ENCODE measurements at regions not wholly inside any gene's neighbourhood (a gene's known extent, or its start where the extent isn't known, plus 50 kb on each side); places are given as distances from the start of the nearest gene placed in this dataset.
"Not testable (repeated sequence)": the region's sequence is repeated elsewhere in the genome, so short reads cannot be mapped to it uniquely, and the experiment has no call there.

DNA sequence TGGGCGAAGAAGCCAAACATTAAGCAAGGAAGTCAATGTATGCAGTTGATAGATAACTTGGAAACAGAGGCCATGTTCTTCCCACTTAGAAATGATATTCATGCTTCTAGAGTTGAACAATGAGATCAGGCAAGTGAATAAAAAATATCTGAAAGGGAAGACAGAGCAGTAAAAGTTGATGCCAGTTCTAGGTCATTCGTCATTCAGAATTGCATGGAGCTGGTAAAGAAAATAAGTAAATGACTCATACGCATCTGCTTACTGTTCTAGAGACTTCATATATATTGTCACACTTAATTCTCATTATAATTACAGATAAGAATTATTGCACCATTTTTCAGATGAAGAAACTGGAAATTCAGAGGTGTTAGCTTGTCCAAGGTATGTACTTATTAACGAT is 158.9 kb upstream of the FERD3L start:
- no peak for DNase-seq (ENCODE audit: low spot score)

DNA sequence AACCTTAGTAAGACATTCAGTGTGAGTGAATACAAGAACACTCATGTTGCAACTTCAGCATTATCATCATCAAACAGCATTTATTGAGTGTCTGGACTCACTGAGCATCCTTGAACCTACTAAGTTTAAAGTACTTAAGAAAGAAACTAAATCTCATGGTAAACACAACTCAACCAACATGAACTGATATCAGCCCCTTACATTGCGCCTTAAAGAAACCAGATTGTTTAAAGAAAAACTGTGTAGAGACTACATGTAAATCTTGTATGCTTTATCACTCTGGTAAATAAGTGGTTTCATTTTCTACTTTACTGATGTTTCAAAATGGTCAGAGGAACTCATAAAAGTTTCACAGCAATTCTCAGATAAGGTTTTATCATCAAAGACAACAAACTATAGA is 157.5 kb upstream of the FERD3L start:
- peak; percentile 39 for DNase-seq (ENCODE audit: low spot score)

DNA sequence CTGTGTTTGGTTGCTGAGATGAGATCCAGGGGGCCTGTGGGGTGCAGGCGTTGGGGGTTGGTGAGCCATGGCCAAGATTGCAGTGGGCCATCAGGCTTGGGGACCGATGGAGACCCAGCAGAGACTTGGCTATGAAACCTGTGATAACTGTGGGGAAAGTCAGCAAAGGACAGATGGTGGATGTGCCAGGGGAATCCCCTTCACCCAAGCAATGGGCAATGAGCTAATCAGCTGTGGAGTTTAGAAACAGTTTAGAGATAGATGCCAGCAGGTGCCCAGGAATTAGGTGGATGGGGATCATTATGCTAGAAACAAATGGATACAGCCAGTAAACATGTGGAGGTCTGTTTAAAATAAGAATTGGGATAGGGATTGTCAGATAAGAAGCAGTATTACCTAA is 151.4 kb upstream of the FERD3L start:
- DNase-seq (ENCODE audit: low spot score): no peak

DNA sequence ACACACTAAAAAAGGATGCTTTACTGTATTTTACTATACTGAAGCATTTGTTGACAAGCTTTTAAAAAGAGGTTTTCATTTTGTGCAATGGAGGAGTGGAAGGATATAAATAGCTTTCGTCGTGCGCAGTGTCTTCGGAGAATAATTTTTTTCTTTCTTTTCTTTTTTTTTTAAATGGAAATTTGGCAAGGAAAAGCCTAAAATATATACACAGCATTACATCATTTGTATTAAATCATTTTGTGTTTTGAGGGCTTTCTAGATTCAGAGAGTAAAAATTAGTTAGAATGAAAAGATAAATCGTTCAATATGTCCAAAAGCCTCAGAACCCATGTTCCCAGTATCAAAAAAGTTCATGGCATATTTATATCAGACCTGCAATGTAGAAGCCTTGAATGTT is 150.2 kb upstream of the FERD3L start:
- no peak for DNase-seq (ENCODE audit: low spot score)

DNA sequence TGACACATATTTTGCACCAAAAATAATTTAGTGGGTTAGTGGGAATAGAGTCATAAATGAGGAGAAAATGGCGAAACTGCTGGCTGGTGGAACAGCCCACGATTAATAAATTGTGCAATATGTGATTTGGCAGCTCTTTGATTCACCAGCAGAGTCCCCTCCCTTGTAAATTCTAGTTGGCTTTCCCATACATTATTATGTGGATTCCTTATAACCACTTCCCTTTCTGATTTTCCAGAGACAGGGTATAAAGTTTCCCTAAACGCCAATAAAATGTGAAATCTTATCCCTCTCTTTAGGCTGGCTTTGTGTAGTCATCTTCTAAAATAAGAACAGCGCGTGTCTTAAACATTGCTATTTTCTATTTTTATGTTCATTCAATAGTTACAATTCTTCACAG is 149.4 kb upstream of the FERD3L start:
- peak; percentile 79 for DNase-seq (ENCODE audit: low spot score)

DNA sequence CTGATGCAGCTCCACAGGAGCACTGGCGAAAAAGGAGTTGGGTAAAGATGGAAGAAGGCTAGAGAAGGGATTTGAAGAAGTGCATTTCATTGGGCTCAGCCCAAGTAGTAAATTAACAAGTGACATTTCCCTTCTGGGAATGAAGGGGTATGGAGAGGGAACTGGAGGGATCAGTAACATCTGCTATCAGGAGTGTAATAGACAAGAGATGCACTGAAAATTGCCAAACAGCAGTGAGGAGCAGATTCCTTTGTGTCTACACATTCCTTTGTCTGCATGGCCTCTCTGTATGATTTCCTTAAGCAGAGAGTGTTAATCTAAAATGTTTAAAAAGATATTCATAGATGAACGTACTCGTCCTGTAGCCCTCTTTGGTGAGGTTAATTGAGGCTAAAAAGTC is 148.2 kb upstream of the FERD3L start:
- no peak for DNase-seq (ENCODE audit: low spot score)

DNA sequence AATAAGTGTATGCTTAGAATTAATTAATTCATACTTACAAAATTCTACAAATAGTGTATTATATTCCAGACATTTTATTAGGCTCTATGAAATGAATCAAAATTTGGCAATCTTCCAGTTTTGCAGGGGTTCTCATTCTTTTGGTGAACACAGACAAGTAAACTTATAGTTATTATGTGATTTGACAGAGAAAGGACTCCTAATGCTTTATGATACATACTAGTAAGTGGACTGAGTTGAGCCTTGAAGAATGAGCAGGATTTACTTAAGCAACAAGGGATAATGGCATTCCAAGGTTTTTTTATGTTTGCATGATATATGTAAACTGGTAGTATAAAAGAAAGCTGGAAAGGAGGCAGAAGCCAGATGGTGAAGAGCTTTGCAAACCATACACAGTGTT is 145.7 kb upstream of the FERD3L start:
- peak; percentile 20 for DNase-seq (ENCODE audit: low spot score)

DNA sequence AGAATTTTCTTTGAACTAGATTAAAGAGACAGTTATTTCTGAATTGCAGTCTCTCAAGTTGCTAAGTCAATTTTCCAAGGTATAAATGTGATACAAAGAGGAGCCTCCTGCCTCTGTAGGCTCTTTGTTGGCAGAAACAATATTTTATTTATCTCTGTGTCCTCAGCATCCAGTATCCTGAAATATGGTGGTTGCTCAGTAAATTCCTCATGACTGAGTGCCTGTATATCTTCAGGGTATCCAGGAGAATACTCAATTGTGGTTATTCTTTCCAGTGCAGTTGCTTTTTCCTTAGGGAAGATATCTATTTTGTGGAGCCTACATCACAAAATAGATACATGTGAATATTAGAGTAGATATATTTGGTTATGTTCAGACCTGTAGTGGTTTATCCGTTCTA is 144.8 kb upstream of the FERD3L start:
- no peak for DNase-seq (ENCODE audit: low spot score)

DNA sequence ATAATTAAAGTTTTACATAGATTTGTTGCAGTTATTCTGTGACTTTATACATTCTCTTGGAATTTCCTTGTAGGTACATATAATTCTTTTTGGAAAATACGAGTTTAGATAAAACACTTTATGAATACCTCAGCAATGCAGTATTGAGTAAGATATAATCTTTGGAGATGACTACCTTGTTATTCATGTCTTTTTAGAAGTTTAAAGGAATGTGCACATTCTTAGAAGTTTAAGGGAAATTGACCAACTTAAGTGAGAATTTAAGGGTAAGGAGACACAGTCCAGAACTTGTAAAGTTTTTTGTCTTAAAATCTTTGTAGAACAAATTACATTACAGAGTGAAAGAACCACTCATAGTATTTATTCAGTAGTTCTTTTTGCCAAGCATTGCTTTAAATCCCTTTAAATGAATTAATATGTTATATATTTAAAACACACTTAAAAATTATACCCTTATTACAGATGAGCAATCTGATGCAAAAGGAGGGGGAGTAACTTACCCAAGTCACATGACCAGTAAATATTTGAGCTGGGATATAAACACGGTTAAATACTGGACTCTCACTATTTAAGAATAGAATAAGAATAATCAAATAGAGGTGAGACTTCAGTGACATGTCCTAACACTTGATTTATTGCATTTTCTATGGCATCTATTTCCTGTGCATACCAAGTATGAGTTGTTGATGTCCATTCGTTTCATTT is 139.5 kb upstream of the FERD3L start:
- peak; percentile 35 for DNase-seq (ENCODE audit: low spot score)

DNA sequence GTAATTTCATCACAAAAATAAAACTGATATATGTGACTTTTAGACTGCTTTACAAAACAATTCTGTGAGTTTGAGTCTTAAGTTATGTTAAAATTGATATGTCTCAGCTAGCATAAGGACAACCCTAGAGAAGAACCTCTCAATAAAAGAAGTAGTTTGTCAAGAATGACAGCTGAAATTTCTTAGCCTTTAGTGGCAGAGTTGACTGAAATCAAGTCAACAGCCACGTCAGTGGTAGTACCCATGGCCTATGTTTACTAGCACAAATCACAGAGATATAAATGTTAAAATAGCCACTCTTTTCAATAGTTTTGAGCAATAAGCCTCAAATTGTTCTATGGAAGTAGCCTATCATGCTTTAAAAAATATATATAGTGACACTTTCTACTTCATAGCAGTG is 138.9 kb upstream of the FERD3L start:
- DNase-seq (ENCODE audit: low spot score): no peak

DNA sequence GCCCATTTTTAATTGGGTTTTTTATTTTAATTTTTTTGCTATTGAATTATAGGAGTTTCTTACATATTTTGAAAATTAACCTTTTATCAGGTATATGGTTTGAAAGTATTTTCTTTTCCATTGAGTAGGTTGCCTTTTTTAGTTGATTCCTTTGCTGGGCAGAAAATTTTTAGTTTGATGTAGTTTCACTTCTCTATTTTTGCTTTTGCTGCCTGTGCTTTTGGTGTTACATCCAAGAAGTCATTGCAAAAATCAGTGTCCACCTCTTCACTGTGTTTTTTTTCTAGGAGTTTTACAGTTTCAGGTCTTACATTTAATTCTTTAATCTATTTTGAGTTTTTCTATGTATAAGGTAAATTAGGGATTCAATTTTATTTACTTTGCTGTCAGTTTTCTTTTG is 129.8 kb upstream of the FERD3L start:
- no peak for DNase-seq (ENCODE audit: low spot score)

DNA sequence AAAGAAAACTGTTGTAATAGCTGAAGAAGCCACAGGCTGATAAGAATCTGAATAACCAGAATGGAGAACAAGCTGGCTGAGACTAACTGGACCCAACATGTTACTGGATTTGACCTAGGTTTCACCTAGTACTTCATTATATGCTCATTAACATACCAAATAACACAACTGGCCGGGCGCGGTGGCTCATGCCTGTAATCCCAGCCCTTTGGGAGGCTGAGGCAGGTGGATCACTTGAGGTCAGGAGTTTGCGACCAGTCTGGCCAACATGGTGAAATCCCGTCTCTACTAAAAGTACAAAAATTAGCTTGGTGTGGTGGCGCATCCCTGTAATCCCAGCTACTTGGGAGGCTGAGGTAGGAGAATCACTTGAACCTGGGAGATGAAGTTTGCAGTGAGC is 127.1 kb upstream of the FERD3L start:
- DNase-seq (ENCODE audit: low spot score): not testable (repeated sequence)

DNA sequence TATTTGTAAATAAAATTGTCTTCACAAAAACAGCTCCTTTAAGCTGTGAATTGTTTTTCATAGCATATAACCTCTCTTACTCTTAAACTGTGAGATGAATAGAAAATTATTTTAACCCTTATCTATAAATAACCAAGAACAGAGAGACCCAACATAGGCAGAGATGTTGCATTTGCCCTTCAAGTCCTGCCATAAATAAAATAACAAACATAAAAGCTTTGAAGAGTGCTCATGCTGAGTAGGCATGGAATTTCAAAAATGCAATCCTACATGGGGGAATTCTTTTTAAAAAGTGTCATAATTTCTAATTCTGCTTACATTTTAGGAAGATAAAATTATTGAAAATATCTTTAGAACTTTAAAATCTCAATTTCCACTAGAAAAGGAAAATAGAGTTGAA is 124.1 kb upstream of the FERD3L start:
- no peak for DNase-seq (ENCODE audit: low spot score)

DNA sequence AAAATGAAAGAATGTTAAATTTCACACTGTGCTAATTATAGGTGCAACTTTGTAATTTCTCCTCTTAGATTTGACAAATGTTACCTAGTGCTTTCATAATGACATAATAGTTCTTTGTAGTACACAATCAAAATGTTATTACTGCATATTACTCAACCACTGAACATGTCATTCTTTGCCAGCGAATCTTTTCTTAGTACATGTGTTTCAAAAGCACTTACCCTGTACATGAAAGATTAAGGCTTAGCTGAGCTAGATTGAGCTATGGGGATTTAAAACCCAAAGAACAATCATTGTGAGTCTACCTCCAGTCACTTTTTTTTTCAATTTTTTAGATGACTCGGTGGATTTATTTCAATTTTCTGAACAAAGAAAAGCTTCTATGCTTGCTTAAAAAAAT is 123.5 kb upstream of the FERD3L start:
- no peak for DNase-seq (ENCODE audit: low spot score)

DNA sequence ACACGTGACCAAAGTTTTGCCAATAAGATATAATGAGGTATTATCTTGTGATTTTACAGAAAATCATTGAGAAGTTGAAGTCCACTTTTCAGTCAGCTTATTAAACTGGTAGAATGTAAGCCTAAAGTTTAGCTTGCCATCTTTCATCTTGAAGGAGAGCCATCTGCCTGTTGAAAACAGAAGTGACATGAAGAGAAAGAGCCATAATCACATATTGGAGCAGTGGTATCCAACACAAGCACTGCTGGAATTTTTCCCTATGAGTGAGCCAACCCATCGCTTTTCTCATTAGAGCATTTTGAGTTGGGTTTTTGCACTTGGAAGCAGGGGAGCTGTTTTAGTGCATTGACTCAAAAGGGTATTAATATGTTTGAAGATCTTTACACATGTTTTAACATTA is 117.6 kb upstream of the FERD3L start:
- DNase-seq (ENCODE audit: low spot score): no peak

DNA sequence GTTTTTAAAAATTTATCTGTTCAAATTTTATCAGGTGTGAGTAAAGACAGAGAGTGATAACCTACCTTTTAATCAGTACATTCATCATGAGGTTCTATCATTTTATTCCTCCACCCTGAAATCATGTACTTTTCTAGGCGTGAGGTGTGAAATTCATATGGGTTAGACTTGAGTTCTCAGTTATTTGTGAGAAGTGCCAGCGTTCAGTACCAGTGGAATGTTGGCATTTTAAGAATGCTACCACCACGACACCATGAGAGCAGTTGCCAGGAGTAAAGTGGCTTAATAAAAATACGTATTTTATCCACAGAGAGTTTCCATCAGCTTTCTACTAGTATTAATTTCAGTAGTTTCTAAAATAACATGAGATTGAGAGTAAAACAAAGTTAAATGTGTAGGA is 104.1 kb upstream of the FERD3L start:
- DNase-seq (ENCODE audit: low spot score): no peak

DNA sequence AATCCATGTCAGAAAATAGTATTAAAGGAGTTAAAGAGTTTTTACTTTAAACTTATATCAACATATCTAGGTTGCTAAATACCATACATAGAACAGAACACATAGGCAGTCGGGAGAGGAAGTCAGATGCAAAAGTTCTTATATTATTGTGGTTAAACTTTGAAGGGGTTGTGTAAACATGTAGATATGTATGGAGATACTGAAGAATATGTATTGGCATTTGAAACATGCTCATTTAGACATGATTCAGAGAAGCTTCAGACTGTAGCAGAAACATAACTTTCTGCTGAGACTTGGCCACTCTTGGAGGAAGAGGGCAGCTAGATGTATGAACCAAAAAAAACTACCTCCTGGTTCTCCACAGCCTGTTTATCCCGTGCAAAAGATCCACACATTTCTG is 103.5 kb upstream of the FERD3L start:
- DNase-seq (ENCODE audit: low spot score): no peak

DNA sequence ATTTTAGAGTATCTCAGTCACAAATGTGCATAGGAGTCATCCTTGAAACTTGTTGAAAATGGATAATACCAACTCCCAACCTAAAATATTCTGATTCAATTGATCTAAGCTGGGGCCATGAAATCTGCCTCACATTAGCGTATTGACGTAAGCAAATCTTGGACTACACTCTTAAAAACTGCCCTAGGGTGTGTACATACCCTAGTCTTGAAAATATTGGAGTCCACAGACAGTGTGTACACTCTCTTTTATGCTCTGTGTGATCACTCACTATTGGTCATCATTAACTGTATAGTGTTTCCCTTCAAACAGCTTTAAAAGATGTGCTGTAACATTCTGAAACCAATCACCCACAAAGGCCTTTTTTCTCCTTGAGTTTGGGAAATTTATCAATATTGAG is 102.9 kb upstream of the FERD3L start:
- no peak for DNase-seq (ENCODE audit: low spot score)

DNA sequence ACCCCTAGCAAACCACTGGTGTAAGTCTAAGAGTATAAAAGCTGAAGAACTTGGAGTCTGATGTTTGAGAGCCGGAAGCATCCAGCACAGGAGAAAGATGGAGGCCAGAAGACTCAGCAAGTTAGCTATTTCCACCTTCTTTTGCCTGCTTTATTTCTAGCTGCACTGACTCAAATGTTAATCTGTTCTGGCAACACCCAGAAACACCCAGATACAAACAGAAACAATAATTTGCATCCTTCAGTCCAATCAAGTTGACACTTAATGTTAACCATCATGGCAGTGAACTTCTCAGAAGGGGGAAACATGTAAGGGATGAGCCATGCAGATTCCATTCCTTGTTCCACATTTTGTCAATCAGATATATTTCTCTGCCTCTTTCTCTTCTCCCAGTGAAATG is 101.8 kb upstream of the FERD3L start:
- DNase-seq (ENCODE audit: low spot score): no peak

DNA sequence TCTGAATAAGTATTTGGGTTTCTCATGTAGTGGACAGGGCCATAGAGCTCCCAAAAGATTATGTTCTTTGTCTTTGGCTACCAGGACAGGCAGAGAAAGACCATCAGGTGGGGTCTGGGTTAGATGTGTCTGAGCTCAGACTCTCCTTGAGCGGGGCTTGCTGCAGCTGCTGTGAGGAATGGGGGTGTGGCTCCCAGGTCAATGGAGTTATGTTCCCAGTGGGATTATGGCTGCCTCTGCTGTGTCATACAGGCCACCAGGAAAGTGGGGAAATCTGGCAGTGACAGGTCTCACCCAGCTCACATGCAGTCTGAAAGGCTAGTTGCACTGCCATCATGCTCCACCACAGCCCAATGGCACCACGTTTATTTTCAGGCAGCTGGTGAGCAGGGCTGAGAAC is 97.0 kb upstream of the FERD3L start:
- no peak for DNase-seq (ENCODE audit: low spot score)

DNA sequence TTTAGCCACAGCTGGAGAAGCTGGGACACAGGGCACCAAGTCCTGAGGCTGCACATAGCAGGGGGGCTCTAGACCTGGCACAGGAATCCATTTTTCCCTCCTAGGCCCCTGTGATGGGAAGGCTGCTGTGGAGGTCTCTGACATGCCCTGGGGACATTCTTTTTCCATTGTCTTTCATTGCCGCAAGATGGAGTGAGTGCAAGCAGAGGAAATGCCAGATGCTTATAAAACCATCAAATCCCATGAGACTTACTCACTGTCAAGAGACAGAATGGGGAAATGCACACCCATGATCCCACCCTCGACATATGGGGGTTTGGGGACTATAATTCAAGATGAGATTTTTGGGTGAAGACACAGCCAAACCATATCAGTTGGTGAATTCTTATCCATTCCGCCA is 94.7 kb upstream of the FERD3L start:
- DNase-seq (ENCODE audit: low spot score): no peak

DNA sequence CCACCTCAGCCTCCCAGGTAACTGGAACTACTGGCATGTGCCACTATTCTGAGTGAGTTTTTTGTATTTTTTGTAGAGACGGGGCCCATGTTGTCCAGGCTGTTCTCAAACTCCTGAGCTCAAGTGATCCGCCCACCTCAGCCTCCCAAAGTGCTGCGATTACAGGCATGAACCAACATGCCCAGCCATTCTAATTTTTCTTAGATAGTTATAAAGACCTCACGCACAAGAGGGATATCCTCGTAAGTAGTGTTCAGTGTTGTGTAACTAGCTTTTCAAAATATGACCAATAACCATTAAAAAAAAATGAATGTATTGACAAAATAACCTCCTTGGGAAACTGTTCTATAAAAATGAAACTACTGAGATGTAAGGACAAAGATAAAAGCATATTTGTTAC is 90.5 kb upstream of the FERD3L start:
- no peak for DNase-seq (ENCODE audit: low spot score)

DNA sequence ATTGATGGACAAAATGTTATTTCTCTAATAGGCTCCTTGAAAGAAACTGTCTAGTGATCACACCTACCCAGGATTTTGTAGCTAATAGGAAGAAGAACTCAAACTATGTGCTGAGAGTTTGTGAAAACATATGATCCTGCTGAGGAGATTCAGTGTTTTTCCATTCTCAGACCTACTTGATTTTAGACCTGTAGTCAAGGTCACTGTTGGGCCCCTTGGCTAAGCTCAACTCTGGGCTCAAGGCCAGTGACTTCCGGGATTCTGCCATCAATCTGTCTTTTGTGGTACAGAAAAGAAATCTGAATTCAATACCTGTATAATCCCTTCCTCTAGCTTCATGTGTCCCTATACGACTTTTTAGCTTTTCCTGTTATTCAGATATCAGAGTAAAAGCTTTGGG is 79.7 kb upstream of the FERD3L start:
- no peak for DNase-seq (ENCODE audit: low spot score)

DNA sequence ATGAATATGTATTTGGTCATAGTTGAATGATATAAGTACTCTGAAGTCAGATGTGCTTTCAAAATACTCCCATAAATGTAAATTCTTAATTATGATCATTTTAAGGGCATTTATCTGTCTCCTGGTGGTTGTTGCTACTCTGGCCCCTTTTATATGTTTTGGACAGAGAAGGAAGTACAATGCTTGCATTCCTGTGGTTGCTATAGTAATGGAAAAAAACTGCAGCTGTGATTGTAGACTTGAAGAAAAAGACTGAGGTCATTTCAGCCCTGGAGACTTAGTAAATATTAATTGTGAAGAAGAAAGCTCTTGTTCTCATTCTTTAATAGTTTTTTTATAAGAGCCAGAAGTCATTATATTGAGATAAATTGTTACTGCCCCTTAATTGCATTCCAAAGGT is 70.2 kb upstream of the FERD3L start:
- peak; percentile 77 for DNase-seq (ENCODE audit: low spot score)
